Tibial artery (tissue), 4 donors: ENCODE measurements at regions not wholly inside any gene's neighbourhood (a gene's known extent, or its start where the extent isn't known, plus 50 kb on each side); places are given as distances from the start of the nearest gene placed in this dataset.
"Not testable (repeated sequence)": the region's sequence is repeated elsewhere in the genome, so short reads cannot be mapped to it uniquely, and the experiment has no call there.

ENCODE experiments used
- DNase-seq, 2 donors: peaks; one replicate each; pipeline ENCODE4 v3.0.0-alpha.2; 2019
- H3K27ac ChIP-seq, 2 donors: fragments of 200-600 bp; sonication (generic) in 1 of 2; 1 replicate in 1 of 2; 2 replicates in 1 of 2; pipeline ENCODE4 v1.5.1; 2018 to 2019; ENCODE audit warnings: mild to moderate bottlenecking in 1 of 2
- H3K27me3 ChIP-seq, 2 donors: fragments of 200-600 bp; sonication (generic) in 1 of 2; one replicate each; pipeline versions ENCODE4 v1.5.1 to v1.6.0; 2016 to 2019
- H3K36me3 ChIP-seq, 3 donors: fragments of 200-600 bp; sonication (generic) in 2 of 3; one replicate each; pipeline ENCODE4 v1.5.1; 2016 to 2019; ENCODE audit warnings: mild to moderate bottlenecking in 2 of 3
- H3K4me1 ChIP-seq, 4 donors: fragments of 200-600 bp; sonication (generic) in 2 of 4; 1 replicate in 3 of 4; 2 replicates in 1 of 4; pipeline ENCODE4 v1.5.1; 2016 to 2019
- H3K4me3 ChIP-seq, 2 donors: fragments of 200-600 bp; sonication (generic) in 1 of 2; 1 replicate in 1 of 2; 2 replicates in 1 of 2; pipeline ENCODE4 v1.5.1; 2018 to 2019; ENCODE audit warnings: mild to moderate bottlenecking in 2 of 2
- H3K9me3 ChIP-seq, 3 donors: fragments of 200-600 bp; sonication (generic) in 1 of 3; one replicate each; pipeline ENCODE4 v1.5.1; 2016 to 2019
- CTCF ChIP-seq, 2 experiments: fragments of 200-600 bp in 1 of 2; fragments of 450-650 bp in 1 of 2; IDR thresholded peaks; one replicate each; pipeline ENCODE4 v1.5.1; 2017 to 2019; ENCODE audit warnings: antibody characterized with exemption in 2 of 2, mild to moderate bottlenecking in 1 of 2, moderate library complexity in 1 of 2
- intact Hi-C: fragments of 100-400 bp; cut with DNase I; formaldehyde crosslinking; loops from one replicate; pipeline ENCODE4 v1.15.0; 2023; ENCODE audit warnings: low total_unique reads

GRCh38 chr6:84575264-84575663 is 189.1 kb downstream of the TBX18 start:
- intact Hi-C loops: no loop called here

GRCh38 chr6:84569882-84570281 is 194.5 kb downstream of the TBX18 start:
- H3K36me3 ChIP-seq: no peaks in the 10 kb centered on the region
- TF ChIP-seq CTCF (IDR thresholded peaks at IDR 0.05): no peak
- no peaks in the 10 kb centered on the region for H3K4me1 ChIP-seq
- intact Hi-C loops: loop anchor here (5.0 kb wide), 1 partner anchor 138 kb away; no protein-coding TSS in a partner anchor
- no peaks in the 10 kb centered on the region for H3K27me3 ChIP-seq
- H3K27ac ChIP-seq: no peak overlapping the region
- DNase-seq: no peak
- H3K4me3 ChIP-seq: no peak overlapping the region
- H3K9me3 ChIP-seq: no peaks in the 10 kb centered on the region

More at GRCh38 chr6:84575264-84575663, 189.1 kb downstream of the TBX18 start:
- no peak overlapping the region for H3K27ac ChIP-seq
- H3K27me3 ChIP-seq: no peaks in the 10 kb centered on the region
- H3K36me3 ChIP-seq: no peaks in the 10 kb centered on the region
- H3K4me3 ChIP-seq: no peak overlapping the region
- no peaks in the 10 kb centered on the region for H3K9me3 ChIP-seq
- TF ChIP-seq CTCF (IDR thresholded peaks at IDR 0.05): no peak
- H3K4me1 ChIP-seq: no peaks in the 10 kb centered on the region
- DNase-seq: no peak

GRCh38 chr6:84568971-84569370 is 195.4 kb downstream of the TBX18 start:
- TF ChIP-seq CTCF (IDR thresholded peaks at IDR 0.05): peak; percentile 33
- no peak overlapping the region for H3K27ac ChIP-seq
- no peak for DNase-seq

GRCh38 chr6:84565718-84566117 is 198.7 kb downstream of the TBX18 start:
- H3K9me3 ChIP-seq, H3K36me3 ChIP-seq, H3K27ac ChIP-seq, H3K4me3 ChIP-seq, DNase-seq, H3K27me3 ChIP-seq, H3K4me1 ChIP-seq: not testable (repeated sequence)
- intact Hi-C loops: loop anchor here (5.0 kb wide), 1 partner anchor 133 kb away; no protein-coding TSS in a partner anchor

More at GRCh38 chr6:84568971-84569370, 195.4 kb downstream of the TBX18 start:
- Histone ChIP-seq H3K4me3 (no peak overlapping the region), H3K36me3 (no peaks in the 10 kb centered on the region), H3K27me3 (no peaks in the 10 kb centered on the region), H3K9me3 (no peaks in the 10 kb centered on the region), H3K4me1 (no peaks in the 10 kb centered on the region)
- intact Hi-C loops: loop anchor here (5.0 kb wide), 1 partner anchor 137 kb away; no protein-coding TSS in a partner anchor

- intact Hi-C loops: no loop called here
- no peaks in the 10 kb centered on the region for H3K36me3 ChIP-seq
- H3K27ac ChIP-seq: no peak overlapping the region
- H3K4me3 ChIP-seq: no peak overlapping the region
- no peak for DNase-seq
- H3K4me1 ChIP-seq: peaks cover 0 to 24% (median 5%) of the 10 kb centered on the region in 4 donors
- H3K27me3 ChIP-seq: no peaks in the 10 kb centered on the region
- H3K9me3 ChIP-seq: no peaks in the 10 kb centered on the region
- TF ChIP-seq CTCF (IDR thresholded peaks at IDR 0.05): no peak
Observed at GRCh38 chr6:84560436-84561390, 203.7 kb downstream of the TBX18 start.
